Fibroblast of skin of abdomen (primary cell): ENCODE measurements at regions not wholly inside any gene's neighbourhood (a gene's known extent, or its start where the extent isn't known, plus 50 kb on each side); places are given as distances from the start of the nearest gene placed in this dataset.
"Not testable (repeated sequence)": the region's sequence is repeated elsewhere in the genome, so short reads cannot be mapped to it uniquely, and the experiment has no call there.

Source experiments
- DNase-seq: peaks from one replicate; pipeline ENCODE4 v3.0.0-alpha.2; 2013

DNA sequence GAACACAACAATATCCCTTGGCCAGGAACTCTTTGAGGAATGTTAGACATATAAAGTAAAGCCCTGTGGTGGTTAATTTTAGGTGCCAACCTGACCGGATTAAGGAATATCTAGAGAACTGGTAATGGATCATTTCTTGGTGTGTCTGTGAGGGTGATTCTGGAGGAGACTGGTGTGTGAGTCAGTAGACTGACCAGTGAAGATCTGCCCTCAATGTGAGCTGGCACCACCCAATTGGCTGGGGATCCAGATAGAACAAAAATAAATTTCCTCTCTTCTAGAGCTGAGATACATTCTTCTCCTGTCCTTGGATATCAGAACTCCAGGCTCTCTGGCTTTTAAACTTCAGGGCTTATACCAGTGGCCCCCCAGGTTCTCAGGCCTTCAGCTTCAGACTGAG, 56.2 kb upstream of the TNPO1 start:
- DNase-seq = no peak

DNA sequence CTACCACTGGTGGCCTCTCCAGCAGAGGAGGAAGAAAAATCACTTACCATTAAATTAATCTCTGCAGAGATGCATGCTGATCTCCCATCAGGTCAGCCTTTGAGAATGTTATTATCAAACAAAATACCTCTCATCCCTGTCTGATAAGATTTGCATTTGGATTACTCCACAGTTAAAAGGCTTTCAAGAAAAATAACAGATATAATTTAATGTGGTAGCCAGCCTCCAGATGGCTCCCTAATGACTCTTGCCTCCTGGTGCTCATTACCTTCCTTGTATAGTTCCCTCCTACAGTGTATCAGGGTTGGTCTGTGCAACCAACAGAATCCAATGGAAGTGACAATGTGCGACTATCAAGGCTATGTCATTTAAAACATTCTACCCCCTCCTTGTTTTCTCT, 63.6 kb upstream of the TNPO1 start:
- no peak for DNase-seq

DNA sequence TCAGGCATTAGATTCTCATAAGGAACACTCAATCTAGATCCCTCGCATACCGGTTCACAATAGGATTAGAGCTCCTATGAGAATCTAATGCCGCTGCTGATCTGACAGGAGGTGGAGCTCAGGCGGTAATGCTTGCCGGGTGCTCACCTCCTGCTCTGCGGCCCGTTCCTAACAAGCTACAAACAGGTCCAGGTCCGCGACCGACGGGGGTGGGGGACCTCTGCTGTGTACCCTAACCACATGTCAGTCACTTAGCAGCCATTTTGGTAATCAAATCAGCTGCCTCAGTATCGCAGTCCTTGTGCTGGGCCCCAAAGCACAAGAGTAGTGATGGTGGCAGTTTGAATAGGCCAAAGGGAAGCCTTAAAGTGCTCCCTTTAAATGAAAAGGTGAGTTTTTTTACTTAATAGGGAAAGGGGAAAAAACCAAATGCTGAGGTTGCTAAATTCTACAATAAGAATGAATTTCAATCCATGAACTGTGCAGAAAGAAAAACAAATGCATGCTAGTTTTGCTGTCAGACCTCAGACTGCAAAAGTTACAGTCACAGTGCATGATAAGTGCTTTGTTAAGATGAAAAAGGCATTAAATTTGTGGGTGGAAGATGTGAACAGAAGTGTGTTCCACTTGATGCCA, 67.0 kb upstream of the TNPO1 start:
- DNase-seq = no peak

DNA sequence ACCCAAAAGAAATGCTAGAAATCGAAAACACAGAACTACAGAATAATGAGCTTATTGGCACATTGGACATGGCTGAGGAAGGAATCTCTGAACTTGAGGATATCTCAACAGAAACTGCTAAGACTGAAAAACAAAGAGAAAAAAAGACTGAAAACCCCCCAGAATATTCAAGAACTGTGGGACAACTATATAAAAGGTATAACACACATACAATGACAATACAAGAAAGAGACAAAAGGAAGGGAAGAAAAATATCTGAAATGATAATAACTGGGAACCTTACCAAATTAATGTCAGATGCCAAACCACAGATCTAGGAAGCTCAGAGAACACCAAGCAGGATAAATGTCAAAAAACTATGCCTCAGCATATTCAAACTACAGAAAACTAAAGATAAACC, 68.6 kb upstream of the TNPO1 start:
- no peak for DNase-seq

DNA sequence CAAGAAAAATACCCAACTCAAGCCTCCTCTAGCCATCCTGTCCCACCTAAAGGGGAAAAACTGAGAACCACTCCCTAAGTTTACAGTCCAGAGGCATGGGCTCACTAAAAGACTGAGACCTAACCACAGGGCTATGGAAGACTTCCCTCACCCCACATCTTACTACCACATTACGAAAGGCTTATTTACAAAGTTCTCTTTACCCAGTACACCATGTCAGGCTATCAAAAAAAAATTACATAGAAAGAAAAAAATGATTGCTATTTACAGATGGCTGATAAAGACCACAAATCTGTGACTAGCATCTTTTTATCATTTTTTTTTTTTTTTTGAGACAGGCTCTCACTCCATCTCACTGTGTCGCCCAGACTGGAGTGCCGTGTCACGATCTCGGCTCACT, 69.7 kb upstream of the TNPO1 start:
- DNase-seq = peak; percentile 14

DNA sequence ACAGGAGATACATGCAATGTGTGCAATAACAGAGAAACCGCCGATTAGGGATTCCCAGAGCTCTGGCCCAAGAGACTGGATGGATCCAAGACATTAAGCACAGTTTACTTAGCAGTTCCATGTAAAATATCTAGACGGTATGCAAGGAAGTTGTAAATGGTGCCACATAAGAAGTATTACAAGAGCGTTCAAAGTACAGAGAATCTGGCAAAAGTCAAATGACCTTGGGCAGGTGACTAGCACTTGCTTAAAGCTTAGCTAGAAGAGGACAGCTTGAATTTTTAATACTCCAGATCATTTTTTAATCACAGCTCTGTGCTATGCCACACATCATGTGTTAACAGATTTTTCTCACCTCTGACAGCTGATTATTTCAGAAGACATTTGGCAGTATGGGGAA, 72.3 kb upstream of the TNPO1 start:
- no peak for DNase-seq

DNA sequence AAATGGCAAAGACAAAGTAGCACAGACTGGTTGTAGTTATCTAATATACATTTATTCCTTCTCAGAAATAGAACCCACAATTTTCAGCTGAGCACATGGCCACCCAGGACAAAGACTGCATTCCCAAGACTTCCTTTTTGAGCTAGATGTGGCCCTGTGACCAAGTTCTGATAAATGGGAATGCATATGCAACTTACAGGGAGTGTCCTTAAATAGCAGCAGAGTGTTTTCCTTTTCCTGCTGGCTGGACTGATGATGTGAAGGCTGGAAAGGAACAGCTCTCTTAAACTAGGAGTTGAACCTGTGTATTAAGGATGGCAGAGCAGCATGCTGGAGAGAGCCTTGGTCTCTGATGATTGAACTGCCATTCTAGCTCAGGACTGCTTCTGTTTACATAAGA, 74.7 kb upstream of the TNPO1 start:
- no peak for DNase-seq

DNA sequence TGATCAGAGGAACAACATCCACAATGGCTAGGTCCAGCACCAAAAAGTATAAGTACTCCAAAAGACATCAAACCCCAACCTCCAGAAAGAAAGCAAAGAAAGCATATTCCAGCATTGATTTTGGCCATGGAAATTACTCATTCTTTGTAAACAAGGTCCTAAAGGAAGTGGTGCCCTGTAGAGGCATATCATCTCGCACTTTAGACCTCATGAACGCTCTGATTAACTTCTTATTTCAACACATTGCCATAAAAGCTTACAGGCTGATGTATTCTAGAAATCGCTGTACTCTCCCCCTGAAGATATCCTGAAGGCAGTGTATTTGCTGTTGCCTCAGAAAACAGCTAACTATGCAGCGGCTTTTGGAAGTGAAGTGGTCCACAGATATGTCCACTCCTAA, 82.7 kb upstream of the TNPO1 start:
- no peak for DNase-seq

DNA sequence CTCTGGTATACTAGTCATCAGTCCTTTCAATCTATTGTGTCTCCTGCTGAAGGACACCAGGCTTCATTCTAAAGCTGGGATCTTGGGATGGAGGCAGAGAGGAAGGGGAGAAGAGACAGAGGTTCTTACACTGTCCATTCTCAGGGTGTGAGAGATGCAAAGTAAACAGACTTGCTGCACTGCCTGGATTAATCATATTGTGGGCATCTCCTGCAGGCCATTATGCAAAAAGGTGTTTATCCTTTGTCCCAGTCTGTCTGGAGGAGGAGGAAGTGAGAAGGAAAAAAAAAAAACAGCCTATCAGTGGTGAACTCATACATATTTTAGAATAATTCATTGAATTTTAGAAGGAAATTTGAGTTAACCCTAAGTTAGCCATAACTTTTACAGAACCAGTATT, 92.9 kb upstream of the TNPO1 start:
- DNase-seq = no peak

DNA sequence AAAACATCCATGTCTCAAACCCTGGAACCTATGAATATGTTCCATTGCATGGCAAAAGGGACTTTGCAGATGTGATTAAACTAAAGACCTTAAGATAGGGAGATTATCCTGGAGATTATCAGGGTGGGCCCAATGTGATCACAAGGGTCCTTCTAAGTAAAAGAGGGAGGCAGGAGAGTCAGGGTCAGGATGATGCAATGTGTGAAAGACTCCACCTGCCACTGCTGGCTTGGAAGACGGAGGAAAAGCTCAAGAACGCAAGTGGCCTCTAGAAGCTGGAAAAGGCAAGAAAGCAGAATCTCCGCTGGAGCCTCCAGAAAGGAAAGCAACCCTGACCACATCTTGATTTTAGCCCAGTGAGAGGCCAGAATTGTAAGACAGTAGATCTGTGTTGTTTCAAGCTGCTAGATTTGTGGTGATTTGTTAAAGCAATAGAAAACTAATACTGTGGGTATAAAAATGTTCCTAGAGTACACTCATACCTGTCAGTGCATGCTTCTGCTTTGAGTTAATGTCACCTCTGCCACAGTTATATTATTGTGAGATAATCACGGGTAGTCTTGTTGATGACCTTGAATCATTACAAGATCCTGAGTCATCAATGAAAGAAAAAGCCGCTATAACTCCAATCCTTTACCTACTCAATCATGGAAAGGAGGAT, 93.5 kb upstream of the TNPO1 start:
- no peak for DNase-seq

DNA sequence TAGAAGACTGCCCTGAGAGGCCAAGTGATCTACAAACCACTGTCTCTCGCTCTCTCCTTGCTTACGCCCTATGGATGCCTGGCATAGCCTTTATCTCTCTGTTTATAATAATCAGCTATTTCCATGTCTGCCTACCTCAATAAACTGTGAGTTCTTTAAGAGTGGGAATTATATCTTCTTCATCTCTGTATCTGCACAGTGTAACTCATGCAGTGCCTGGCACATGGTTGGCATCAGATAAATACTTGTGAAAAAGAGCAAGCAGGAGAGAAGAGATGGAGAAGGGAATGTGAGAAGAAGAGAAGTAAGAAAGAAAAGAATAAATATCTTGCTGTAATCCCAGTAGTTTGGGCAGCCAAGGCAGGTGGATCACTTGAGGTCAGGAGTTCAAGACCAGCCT, 94.6 kb upstream of the TNPO1 start:
- no peak for DNase-seq

DNA sequence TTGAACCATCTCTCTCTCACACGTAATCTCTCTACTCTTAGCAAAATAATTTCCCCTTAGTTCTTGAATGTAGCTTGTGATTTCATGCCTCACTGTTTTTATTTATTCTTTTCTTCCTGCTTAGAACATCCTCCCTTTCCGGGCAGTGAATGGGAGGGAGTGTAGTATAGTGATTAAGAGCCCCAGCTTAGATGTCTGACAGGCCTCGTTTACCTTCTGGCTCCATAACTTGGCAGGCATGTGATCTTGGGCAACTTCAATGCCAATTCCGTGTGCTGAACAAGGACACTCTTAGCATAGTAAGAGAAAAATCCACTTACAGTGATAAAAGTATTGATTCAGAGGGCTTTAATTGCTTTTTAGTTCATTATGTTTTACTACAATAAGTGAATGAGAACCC, 96.3 kb upstream of the TNPO1 start:
- no peak for DNase-seq

DNA sequence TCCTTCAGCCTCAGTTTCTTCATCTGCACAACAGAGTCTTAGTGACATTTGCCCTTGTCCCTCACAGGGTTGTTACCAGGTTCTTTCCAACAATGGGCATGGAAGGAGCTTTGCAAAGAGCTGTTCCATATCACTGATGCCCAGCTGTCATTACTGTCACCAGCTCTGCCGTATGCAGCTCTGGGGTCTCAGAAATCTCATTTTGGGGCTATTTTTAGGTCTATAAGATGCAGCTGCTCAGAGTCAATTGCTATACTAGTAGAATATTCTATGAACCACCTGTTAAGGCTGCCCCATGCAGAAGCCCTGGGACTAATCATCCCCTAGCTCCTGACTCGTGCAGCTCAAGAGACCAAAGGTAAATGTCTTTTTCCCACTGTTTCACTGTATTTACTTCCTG, 105.1 kb upstream of the TNPO1 start:
- DNase-seq = no peak

DNA sequence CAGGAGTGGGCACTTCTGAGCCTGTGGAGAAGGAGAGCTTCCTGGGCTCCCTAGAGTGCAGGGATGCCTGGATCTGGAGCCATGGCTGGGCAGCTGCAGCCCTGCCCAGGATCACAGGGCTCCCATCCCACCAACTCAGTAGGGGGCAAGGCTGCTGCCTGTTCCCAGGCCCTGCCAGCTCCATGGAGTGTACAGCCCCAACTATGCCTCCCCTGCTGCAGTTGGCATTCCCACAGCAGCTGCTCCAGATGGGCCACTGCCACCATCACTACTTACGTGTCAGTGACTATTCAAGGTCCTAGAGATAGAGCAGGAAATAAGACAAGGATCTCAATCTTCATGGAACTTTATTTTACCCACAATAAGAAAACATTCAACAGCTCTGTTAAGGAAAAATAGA, 107.1 kb upstream of the TNPO1 start:
- DNase-seq = no peak

DNA sequence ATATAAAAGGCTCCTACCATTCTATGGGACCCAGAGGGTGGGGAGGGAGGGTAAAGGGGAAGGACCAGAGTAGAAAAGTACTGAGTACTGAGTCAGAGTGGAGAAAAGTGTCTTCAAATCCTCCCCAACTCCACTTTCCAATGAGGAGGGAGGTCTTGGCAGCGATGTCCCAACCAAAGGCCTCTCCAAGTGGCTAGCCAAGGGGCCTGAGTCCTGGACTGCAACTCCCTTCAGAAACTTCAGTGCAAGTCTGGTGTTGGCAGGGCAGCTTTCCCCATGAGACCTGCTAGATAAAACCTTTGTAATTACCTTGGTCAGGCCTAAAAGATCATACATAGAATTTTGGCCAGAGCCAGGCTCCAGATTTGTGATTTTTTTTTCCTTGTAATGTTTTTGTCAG, 111.3 kb upstream of the TNPO1 start:
- no peak for DNase-seq

DNA sequence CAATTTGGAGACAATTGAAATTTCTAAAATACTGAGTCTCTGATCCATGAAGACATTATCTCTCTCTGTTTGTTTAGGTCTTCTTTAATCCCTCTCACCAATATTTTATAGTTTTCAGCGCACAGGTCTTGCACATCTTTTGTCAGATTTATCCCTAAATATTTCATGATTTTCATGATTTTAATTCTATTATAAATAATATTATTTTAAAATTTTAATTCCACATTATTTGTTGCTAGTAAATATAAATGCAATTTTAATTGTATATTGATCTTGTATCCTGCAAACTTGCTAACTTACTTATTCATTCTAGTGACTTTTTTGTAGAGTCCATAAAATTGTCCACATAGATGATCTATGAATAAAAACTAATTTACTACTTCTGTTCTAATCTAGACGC, 112.6 kb upstream of the TNPO1 start:
- no peak for DNase-seq

DNA sequence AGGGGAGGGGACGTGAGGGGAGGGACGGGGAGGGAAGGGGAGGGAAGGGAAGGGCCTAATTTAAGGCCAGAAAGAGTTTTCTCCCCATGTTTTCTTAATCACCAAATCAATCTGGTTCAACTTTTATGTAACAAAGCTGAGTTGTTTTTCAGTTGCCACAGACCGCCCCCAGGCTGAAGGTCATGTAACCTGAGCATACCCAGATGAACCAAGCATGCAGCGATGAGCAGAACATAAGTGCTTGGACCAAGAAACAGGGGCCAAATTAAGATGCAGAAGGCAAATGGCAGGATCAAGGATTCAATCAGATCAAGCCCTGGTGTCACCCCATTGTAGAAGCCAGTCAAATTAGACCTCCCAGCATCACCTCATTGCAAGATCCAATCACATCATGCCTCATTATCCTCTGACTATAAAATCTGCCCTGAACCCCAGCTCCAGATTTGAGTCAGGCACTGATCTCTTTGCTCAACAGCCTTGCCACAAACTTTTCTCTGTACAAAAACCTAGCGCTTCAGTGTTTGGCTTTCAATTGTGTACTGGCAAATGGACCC, 113.5 kb upstream of the TNPO1 start:
- DNase-seq = no peak

DNA sequence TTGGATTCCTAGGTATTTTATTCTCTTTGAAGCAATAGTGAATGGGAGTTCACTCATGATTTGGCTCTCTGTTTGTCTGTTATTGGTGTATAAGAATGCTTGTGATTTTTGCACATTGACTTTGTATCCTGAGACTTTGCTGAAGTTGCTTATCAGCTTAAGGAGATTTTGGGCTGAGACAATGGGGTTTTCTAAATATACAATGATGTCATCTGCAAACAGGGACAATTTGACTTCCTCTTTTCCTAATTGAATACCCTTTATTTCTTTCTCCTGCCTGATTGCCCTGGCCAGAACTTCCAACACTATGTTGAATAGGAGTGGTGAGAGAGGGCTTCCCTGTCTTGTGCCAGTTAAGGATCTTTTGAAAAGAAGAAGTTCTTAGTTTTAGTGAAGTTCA, 114.4 kb upstream of the TNPO1 start:
- DNase-seq = not testable (repeated sequence)

DNA sequence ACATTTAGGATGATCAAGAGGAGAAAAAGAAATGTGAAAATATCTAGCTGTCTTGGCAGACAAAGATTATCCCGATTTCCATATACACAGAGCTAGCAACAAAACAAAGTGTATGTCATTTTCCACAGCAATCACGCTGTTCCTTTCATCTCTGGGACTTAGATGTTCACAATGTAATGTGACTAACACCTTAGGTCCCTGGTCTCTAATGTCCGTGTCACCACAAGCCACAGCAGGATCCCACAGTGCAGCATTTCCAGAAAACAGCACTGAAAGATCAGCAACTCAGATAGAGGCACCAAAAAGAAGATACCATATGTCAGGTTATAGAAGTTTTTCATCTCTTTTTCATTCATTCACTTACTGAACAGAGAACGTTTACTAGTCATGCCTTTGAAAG, 118.0 kb upstream of the TNPO1 start:
- no peak for DNase-seq

DNA sequence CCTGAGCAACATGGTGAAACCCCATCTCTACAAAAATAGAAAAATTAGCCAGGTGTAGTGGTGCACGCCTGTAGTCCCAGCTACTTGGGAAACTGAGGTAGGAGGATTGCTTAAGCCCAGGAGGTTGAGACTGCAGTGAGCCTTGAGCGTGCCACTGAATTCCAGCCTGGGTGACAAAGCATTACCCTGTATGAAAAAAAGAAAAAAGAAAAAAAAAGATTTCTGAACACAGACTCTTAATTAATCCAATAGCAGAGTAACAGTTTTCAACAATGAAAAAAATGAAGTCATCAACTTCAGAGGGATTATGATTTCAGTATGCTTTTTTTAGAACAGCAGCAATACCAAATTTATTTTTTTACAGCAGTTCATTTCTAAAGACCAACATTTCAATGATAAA, 118.8 kb upstream of the TNPO1 start:
- DNase-seq = no peak

DNA sequence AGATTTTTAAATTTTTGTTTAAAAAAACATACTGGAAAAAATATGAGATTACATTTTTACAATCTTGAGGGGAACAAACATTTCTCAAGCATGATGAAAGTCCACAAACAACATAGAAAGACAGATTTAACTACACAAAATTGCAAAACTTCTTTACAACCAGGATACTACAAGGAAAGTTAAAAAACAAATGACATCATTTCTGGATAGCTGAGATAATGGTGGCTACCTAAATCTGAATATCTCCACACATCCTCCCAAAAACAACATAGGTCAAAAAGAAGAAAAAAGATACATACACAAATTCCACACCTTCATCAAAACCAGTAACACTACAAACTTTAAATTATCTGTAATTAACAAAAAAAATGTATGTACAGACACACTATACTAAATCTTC, 120.8 kb upstream of the TNPO1 start:
- DNase-seq = no peak

DNA sequence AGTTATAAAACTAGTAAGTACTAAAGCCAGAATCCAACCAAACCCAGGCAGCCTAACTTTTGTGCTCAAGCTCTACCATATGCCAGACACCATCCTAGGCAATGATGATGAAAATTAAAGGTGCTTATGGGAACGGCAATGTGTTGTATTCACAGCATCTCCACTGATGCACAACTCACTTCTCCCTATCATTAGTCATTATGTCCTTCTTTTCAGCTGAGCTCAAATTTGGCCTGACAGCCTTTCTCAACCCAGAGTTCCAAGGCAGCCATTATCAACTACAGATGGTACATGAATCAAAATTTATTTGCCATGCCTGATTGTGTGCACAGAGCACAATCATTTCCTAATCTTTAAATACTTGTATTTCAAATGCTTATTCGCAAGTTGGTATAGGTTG, 121.6 kb upstream of the TNPO1 start:
- DNase-seq = no peak

DNA sequence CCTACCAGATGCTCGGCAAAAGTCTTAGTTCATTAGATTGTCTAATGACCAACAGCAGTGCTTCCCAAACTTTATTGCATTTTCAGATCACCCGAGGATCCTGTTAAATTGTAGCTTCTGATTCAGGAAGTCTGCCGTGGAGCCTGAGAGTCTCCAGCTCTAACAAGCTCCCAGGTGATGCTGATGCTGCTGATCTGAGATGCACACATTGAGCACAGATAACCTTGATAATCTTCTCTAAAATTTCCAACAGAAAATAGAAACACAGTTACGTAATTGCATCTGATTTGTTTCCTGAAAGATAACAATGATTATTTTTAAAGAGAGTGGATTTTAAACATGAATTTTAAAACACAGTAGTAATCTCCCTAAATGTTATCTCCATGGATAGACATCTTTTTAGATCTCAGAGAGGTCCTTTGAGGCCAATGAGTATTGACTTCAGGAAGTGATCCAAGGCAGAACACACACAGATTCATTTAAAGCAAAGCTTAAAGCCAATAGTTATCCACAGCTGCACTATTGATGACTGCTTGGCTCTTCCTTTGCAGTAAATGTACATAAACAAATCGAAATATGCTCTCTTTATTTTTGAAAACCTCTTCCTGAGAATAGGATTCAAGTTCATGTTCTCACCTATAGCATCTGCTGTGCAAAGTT, 122.8 kb upstream of the TNPO1 start:
- no peak for DNase-seq
